ENCODE measurements at regions not wholly inside any gene's neighbourhood (a gene's known extent, or its start where the extent isn't known, plus 50 kb on each side); places are given as distances from the start of the nearest gene placed in this dataset.
"Not testable (repeated sequence)": the region's sequence is repeated elsewhere in the genome, so short reads cannot be mapped to it uniquely, and the experiment has no call there.

- DNase-seq (ENCODE audit: low read depth) = no peak
Observed at GRCh38 chr4:66602622-66603021, 932.3 kb upstream of the EPHA5 start.

- DNase-seq (ENCODE audit: low read depth) = no peak
Observed at GRCh38 chr4:66591968-66592367, 921.7 kb upstream of the EPHA5 start.

GRCh38 chr4:66590488-66591215 lies 920.4 kb upstream of the EPHA5 start:
- no peak for DNase-seq (ENCODE audit: low read depth)

GRCh38 chr4:66589183-66589582 lies 918.9 kb upstream of the EPHA5 start:
- DNase-seq (ENCODE audit: low read depth) = no peak

GRCh38 chr4:66585767-66586166 lies 915.5 kb upstream of the EPHA5 start:
- DNase-seq (ENCODE audit: low read depth) = no peak

- no peak for DNase-seq (ENCODE audit: low read depth)
Observed at GRCh38 chr4:66577922-66578321, 907.6 kb upstream of the EPHA5 start.

GRCh38 chr4:66575008-66575696 lies 904.9 kb upstream of the EPHA5 start:
- DNase-seq (ENCODE audit: low read depth) = no peak

- DNase-seq (ENCODE audit: low read depth) = no peak
Observed at GRCh38 chr4:66574145-66574978, 904.1 kb upstream of the EPHA5 start.

- no peak for DNase-seq (ENCODE audit: low read depth)
Observed at GRCh38 chr4:66572949-66573348, 902.7 kb upstream of the EPHA5 start.

- DNase-seq (ENCODE audit: low read depth) = no peak
Observed at GRCh38 chr4:66571145-66571695, 900.9 kb upstream of the EPHA5 start.

- no peak for DNase-seq (ENCODE audit: low read depth)
Observed at GRCh38 chr4:66569228-66569627, 898.9 kb upstream of the EPHA5 start.

- no peak for DNase-seq (ENCODE audit: low read depth)
Observed at GRCh38 chr4:66568431-66568830, 898.1 kb upstream of the EPHA5 start.

GRCh38 chr4:66568001-66568400 lies 897.7 kb upstream of the EPHA5 start:
- no peak for DNase-seq (ENCODE audit: low read depth)

- DNase-seq (ENCODE audit: low read depth) = no peak
Observed at GRCh38 chr4:66567551-66567950, 897.3 kb upstream of the EPHA5 start.

GRCh38 chr4:66565801-66566200 lies 895.5 kb upstream of the EPHA5 start:
- no peak for DNase-seq (ENCODE audit: low read depth)

- no peak for DNase-seq (ENCODE audit: low read depth)
Observed at GRCh38 chr4:66564901-66565651, 894.8 kb upstream of the EPHA5 start.

- DNase-seq (ENCODE audit: low read depth) = no peak
Observed at GRCh38 chr4:66562276-66562806, 892.1 kb upstream of the EPHA5 start.

- DNase-seq (ENCODE audit: low read depth) = not testable (repeated sequence)
Observed at GRCh38 chr4:66561465-66562053, 891.3 kb upstream of the EPHA5 start.

GRCh38 chr4:66558651-66559050 lies 888.4 kb upstream of the EPHA5 start:
- DNase-seq (ENCODE audit: low read depth) = no peak

GRCh38 chr4:66556651-66557278 lies 886.5 kb upstream of the EPHA5 start:
- no peak for DNase-seq (ENCODE audit: low read depth)

GRCh38 chr4:66555301-66555700 lies 885.0 kb upstream of the EPHA5 start:
- no peak for DNase-seq (ENCODE audit: low read depth)
